Loucy (cell line): ENCODE measurements at regions not wholly inside any gene's neighbourhood (a gene's known extent, or its start where the extent isn't known, plus 50 kb on each side); places are given as distances from the start of the nearest gene placed in this dataset.

Experiments used
- CTCF ChIP-seq: fragments of 200-600 bp; sonication (generic); conservative IDR thresholded peaks from 2 replicates; pipeline ENCODE4 v1.5.1; 2014; ENCODE audit warnings: mild to moderate bottlenecking, antibody characterized with exemption, low read length
- EZH2phosphoT487 ChIP-seq: fragments of 200-600 bp; IDR thresholded peaks from 2 replicates; pipeline ENCODE4 v1.6.1; 2018; ENCODE audit warnings: antibody characterized with exemption, mild to moderate bottlenecking, moderate library complexity, borderline replicate concordance

- TF ChIP-seq CTCF = no peak
- TF ChIP-seq EZH2phosphoT487 = no peak
Observed at GRCh38 chr1:232183266-232183800, 446.6 kb downstream of the SIPA1L2 start.
